Ishikawa (cell line): ENCODE measurements at regions not wholly inside any gene's neighbourhood (a gene's known extent, or its start where the extent isn't known, plus 50 kb on each side); places are given as distances from the start of the nearest gene placed in this dataset.

ENCODE experiments used
- CEBPB ChIP-seq: IDR thresholded peaks from 2 replicates; pipeline ENCODE4 v1.6.1; 2012
- FOXM1 ChIP-seq: IDR thresholded peaks from 2 replicates; pipeline ENCODE4 v1.6.1; 2012; ENCODE audit warnings: low read depth, borderline replicate concordance

GRCh38 chr14:87834594-87834993, 158.4 kb downstream of the GALC start:
- TF ChIP-seq FOXM1 (no peak), CEBPB (no peak)
